ENCODE measurements at regions not wholly inside any gene's neighbourhood (a gene's known extent, or its start where the extent isn't known, plus 50 kb on each side); places are given as distances from the start of the nearest gene placed in this dataset.

GRCh38 chr5:90134381-90134780 lies 275.2 kb downstream of the CETN3 start:
- Histone ChIP-seq H3K14ac (replicated peaks; ENCODE audit: low read depth, low read length) (no peak overlapping the region), H3K4ac (ENCODE audit: low read depth, low read length) (no peak overlapping the region), H2BK120ac (ENCODE audit: low read depth, low read length) (no peak overlapping the region), H3K27ac (ENCODE audit: insufficient read depth, low read length) (no peak overlapping the region), H3K27me3 (ENCODE audit: control insufficient read depth, insufficient read depth, low read length) (no peaks in the 10 kb centered on the region), H2AFZ (replicated peaks; ENCODE audit: low read length, poor library complexity) (no peak overlapping the region), H4K8ac (ENCODE audit: low read depth in 2 of 2, low read length in 2 of 2) (no peak overlapping the region), H3K9me3 (ENCODE audit: control insufficient read depth, insufficient read depth, low read length) (peaks cover 17% of the 10 kb centered on the region), H2BK5ac (ENCODE audit: low read depth, low read length, poor library complexity, severe bottlenecking) (no peak overlapping the region), H3K9ac (ENCODE audit: low read depth, low read length) (no peak overlapping the region), H3K9me1 (ENCODE audit: insufficient read depth, low read length) (no peaks in the 10 kb centered on the region), H3K18ac (ENCODE audit: low read depth, low read length) (no peak overlapping the region), H3K4me3 (ENCODE audit: insufficient read depth, low read depth, low read length) (no peak overlapping the region), H2AK9ac (replicated peaks; ENCODE audit: low read depth, low read length, poor library complexity) (no peak overlapping the region), H3K56ac (ENCODE audit: extremely low read depth, insufficient read depth, low read length) (no peak overlapping the region), H3K4me2 (ENCODE audit: low read depth, low read length) (no peak overlapping the region), H3K79me1 (ENCODE audit: low read depth in 1 of 2, low read length in 2 of 2) (no peaks in the 10 kb centered on the region), H3K36me3 (ENCODE audit: control insufficient read depth, insufficient read depth, low read length) (no peaks in the 10 kb centered on the region), H2BK15ac (ENCODE audit: low read depth, low read length) (no peak overlapping the region), H2BK20ac (ENCODE audit: low read depth, low read length) (no peak overlapping the region), H4K20me1 (ENCODE audit: insufficient read depth, low read length) (no peaks in the 10 kb centered on the region), H4K5ac (ENCODE audit: low read depth, low read length) (no peak overlapping the region), H3K4me1 (ENCODE audit: control insufficient read depth, insufficient read depth, low read length) (no peaks in the 10 kb centered on the region), H2AK5ac (ENCODE audit: low read depth, low read length) (no peak overlapping the region), H4K91ac (ENCODE audit: insufficient read depth, low read depth, low read length) (no peak overlapping the region), H3K23ac (ENCODE audit: low read depth, low read length) (no peak overlapping the region)
- dilution Hi-C loops (cut with HindIII; ENCODE audit: low sequenced_read_pairs, unreplicated experiment): no loop called here
- no TSS peak for BruUV-seq (replicated peaks)
- intact Hi-C loops (cut with micrococcal nuclease): no loop called here
- CTCF ChIA-PET: no interaction called here
- DNase-seq (no peak), ATAC-seq (ENCODE audit: low read depth) (no peak)
- no peak for TF ChIP-seq CHD1 (IDR thresholded peaks at IDR 0.05; ENCODE audit: low read depth, low read length)
- TF ChIP-seq MAFK (IDR thresholded peaks at IDR 0.05; ENCODE audit: low read depth, low read length): no peak
- no peak for TF ChIP-seq CTCF (conservative IDR thresholded peaks at IDR 0.05; ENCODE audit: low read depth, low read length)
- no peak for TF ChIP-seq RAD21 (IDR thresholded peaks at IDR 0.05; ENCODE audit: low read length)
- TF ChIP-seq USF2 (IDR thresholded peaks at IDR 0.05; ENCODE audit: low read depth, low read length): no peak
- no peak for TF ChIP-seq BHLHE40 (IDR thresholded peaks at IDR 0.05; ENCODE audit: low read depth, low read length)
- TF ChIP-seq ELK1 (IDR thresholded peaks at IDR 0.05; ENCODE audit: borderline replicate concordance, low read depth, low read length): no peak
- TF ChIP-seq POLR2A (IDR thresholded peaks at IDR 0.05; ENCODE audit: low read depth, low read length): no peak
- TF ChIP-seq FOS (IDR thresholded peaks at IDR 0.05; ENCODE audit: low read depth, low read length): no peak
- no peak for TF ChIP-seq RFX5 (IDR thresholded peaks at IDR 0.05; ENCODE audit: low read depth, low read length)
- TF ChIP-seq MAZ (IDR thresholded peaks at IDR 0.05; ENCODE audit: borderline replicate concordance, low read depth, low read length): no peak
- TF ChIP-seq MXI1 (IDR thresholded peaks at IDR 0.05; ENCODE audit: borderline replicate concordance, low read depth, low read length): no peak
- in situ Hi-C loops (cut with MboI; ENCODE audit: low sequenced_read_pairs): no loop called here
- POLR2A ChIA-PET (ENCODE audit: unreplicated experiment): no interaction called here
